HepG2 (cell line): ENCODE measurements at regions not wholly inside any gene's neighbourhood (a gene's known extent, or its start where the extent isn't known, plus 50 kb on each side); places are given as distances from the start of the nearest gene placed in this dataset.

Experiments used
- CCAR2 ChIP-seq: fragments of 200-400 bp; formaldehyde crosslinking; optimal IDR thresholded peaks from 2 replicates; pipeline ENCODE3; 2018; ENCODE audit warnings: low read depth, mild to moderate bottlenecking, low read length, moderate library complexity
- CTCF ChIP-seq: sonication (generic); formaldehyde crosslinking; IDR thresholded peaks from 2 replicates; pipeline ENCODE4 v1.5.0; 2020; ENCODE audit warnings: mild to moderate bottlenecking, missing genetic modification reagents, moderate library complexity
- EHMT2 ChIP-seq: fragments of 200-600 bp; sonication (generic); IDR thresholded peaks from 2 replicates; pipeline ENCODE4 v1.7.0; 2017; ENCODE audit warnings: antibody characterized with exemption, low read depth, low read length, borderline replicate concordance
- FOSL2 ChIP-seq: sonication (generic); formaldehyde crosslinking; IDR thresholded peaks from 2 replicates; pipeline ENCODE4 v1.4.0; 2020; ENCODE audit warnings: missing genetic modification reagents
- JUNB ChIP-seq: sonication (generic); formaldehyde crosslinking; IDR thresholded peaks from 2 replicates; pipeline ENCODE4 v1.8.0; 2022; ENCODE audit warnings: missing genetic modification reagents, mild to moderate bottlenecking, borderline replicate concordance
- RCOR2 ChIP-seq: IDR thresholded peaks from 2 replicates; pipeline ENCODE4 v1.6.1; 2016; ENCODE audit warnings: missing biosample characterization, missing genetic modification reagents
- RXRB ChIP-seq: IDR thresholded peaks from 2 replicates; pipeline ENCODE4 v1.6.1; 2016; ENCODE audit warnings: borderline replicate concordance, missing genetic modification reagents, missing compliant biosample characterization
- SIX1 ChIP-seq: sonication (generic); formaldehyde crosslinking; IDR thresholded peaks from 2 replicates; pipeline ENCODE4 v1.4.0; 2020; ENCODE audit warnings: missing genetic modification reagents, borderline replicate concordance
- TBX2 ChIP-seq: sonication (generic); formaldehyde crosslinking; IDR thresholded peaks from 2 replicates; pipeline ENCODE4 v1.5.0; 2020; ENCODE audit warnings: missing genetic modification reagents, mild to moderate bottlenecking, borderline replicate concordance
- ZFX ChIP-seq: sonication (generic); formaldehyde crosslinking; IDR thresholded peaks from 2 replicates; pipeline ENCODE4 v1.4.0; 2020; ENCODE audit warnings: mild to moderate bottlenecking, low read depth, missing genetic modification reagents, moderate library complexity
- ZNF136 ChIP-seq: sonication (generic); formaldehyde crosslinking; IDR thresholded peaks from 2 replicates; pipeline ENCODE4 v1.8.1; 2022; ENCODE audit warnings: low read depth, mild to moderate bottlenecking, moderate library complexity, missing genetic modification reagents
- ZNF263 ChIP-seq: sonication (generic); formaldehyde crosslinking; IDR thresholded peaks from 2 replicates; pipeline ENCODE4 v1.4.0; 2020; ENCODE audit warnings: missing genetic modification reagents
- ZNF703 ChIP-seq: sonication (generic); formaldehyde crosslinking; IDR thresholded peaks from 2 replicates; pipeline ENCODE4 v1.5.1; 2020; ENCODE audit warnings: missing genetic modification reagents, mild to moderate bottlenecking, moderate library complexity, borderline replicate concordance
- TF ChIP-seq, protein P1 (sequence below): IDR thresholded peaks from 2 replicates; pipeline ENCODE4 v1.6.1; 2018; ENCODE audit warnings: missing genetic modification reagents
- TF ChIP-seq, protein P2 (sequence below): sonication (generic); formaldehyde crosslinking; IDR thresholded peaks from 2 replicates; pipeline ENCODE4 v1.5.0; 2020; ENCODE audit warnings: missing genetic modification reagents
- TF ChIP-seq, protein P3 (sequence below): sonication (generic); formaldehyde crosslinking; IDR thresholded peaks from one replicate; pipeline ENCODE4 v1.5.1; 2020; ENCODE audit warnings: mild to moderate bottlenecking, missing genetic modification reagents; ENCODE audit errors: not compliant biosample characterization

GRCh38 chr1:23634840-23635651 lies 56.6 kb upstream of the RPL11 start (continued):
- TF ChIP-seq, protein P1, sequence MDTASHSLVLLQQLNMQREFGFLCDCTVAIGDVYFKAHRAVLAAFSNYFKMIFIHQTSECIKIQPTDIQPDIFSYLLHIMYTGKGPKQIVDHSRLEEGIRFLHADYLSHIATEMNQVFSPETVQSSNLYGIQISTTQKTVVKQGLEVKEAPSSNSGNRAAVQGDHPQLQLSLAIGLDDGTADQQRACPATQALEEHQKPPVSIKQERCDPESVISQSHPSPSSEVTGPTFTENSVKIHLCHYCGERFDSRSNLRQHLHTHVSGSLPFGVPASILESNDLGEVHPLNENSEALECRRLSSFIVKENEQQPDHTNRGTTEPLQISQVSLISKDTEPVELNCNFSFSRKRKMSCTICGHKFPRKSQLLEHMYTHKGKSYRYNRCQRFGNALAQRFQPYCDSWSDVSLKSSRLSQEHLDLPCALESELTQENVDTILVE (CRISPR knock-in tag) = no peak
- TF ChIP-seq, protein P2, sequence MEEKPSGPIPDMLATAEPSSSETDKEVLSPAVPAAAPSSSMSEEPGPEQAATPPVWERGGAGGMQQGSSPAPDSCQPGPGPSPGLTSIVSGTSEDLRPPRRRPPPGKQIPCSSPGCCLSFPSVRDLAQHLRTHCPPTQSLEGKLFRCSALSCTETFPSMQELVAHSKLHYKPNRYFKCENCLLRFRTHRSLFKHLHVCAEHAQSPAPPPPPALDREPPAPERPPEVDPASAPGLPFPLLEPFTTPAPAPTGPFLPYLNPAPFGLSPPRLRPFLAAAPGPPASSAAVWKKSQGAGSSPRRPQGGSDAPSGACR (CRISPR knock-in tag) = no peak
- peak; percentile 90 for TF ChIP-seq ZNF263 (CRISPR knock-in tag)
- no peak for TF ChIP-seq SIX1
- TF ChIP-seq ZNF136 = no peak
- TF ChIP-seq FOSL2 (CRISPR knock-in tag) = no peak
- TF ChIP-seq RCOR2 (CRISPR knock-in tag) = no peak
- TF ChIP-seq TBX2 (CRISPR knock-in tag) = no peak
- TF ChIP-seq ZFX (CRISPR knock-in tag) = peak; percentile 46; the same call in 1 of the 2 replicates
- TF ChIP-seq CTCF (CRISPR knock-in tag) = peak; percentile 80
- TF ChIP-seq, protein P3, sequence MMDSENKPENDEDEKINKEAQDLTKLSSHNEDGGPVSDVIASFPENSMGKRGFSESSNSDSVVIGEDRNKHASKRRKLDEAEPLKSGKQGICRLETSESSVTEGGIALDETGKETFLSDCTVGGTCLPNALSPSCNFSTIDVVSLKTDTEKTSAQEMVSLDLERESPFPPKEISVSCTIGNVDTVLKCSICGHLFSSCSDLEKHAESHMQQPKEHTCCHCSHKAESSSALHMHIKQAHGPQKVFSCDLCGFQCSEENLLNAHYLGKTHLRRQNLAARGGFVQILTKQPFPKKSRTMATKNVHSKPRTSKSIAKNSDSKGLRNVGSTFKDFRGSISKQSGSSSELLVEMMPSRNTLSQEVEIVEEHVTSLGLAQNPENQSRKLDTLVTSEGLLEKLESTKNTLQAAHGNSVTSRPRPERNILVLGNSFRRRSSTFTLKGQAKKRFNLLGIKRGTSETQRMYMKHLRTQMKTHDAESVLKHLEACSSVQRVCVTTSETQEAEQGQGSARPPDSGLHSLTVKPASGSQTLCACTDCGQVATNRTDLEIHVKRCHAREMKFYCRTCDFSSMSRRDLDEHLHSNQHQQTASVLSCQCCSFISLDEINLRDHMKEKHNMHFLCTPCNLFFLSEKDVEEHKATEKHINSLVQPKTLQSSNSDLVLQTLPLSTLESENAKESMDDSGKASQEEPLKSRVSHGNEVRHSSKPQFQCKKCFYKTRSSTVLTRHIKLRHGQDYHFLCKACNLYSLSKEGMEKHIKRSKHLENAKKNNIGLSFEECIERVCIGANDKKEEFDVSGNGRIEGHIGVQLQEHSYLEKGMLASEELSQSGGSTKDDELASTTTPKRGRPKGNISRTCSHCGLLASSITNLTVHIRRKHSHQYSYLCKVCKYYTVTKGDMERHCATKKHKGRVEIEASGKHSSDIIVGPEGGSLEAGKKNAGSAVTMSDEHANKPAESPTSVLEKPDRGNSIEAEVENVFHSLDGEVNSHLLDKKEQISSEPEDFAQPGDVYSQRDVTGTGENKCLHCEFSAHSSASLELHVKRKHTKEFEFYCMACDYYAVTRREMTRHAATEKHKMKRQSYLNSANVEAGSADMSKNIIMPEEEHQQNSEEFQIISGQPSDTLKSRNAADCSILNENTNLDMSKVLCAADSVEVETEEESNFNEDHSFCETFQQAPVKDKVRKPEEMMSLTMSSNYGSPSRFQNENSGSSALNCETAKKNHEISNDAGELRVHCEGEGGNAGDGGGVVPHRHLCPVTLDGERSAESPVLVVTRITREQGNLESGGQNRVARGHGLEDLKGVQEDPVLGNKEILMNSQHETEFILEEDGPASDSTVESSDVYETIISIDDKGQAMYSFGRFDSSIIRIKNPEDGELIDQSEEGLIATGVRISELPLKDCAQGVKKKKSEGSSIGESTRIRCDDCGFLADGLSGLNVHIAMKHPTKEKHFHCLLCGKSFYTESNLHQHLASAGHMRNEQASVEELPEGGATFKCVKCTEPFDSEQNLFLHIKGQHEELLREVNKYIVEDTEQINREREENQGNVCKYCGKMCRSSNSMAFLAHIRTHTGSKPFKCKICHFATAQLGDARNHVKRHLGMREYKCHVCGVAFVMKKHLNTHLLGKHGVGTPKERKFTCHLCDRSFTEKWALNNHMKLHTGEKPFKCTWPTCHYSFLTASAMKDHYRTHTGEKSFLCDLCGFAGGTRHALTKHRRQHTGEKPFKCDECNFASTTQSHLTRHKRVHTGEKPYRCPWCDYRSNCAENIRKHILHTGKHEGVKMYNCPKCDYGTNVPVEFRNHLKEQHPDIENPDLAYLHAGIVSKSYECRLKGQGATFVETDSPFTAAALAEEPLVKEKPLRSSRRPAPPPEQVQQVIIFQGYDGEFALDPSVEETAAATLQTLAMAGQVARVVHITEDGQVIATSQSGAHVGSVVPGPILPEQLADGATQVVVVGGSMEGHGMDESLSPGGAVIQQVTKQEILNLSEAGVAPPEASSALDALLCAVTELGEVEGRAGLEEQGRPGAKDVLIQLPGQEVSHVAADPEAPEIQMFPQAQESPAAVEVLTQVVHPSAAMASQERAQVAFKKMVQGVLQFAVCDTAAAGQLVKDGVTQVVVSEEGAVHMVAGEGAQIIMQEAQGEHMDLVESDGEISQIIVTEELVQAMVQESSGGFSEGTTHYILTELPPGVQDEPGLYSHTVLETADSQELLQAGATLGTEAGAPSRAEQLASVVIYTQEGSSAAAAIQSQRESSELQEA (CRISPR knock-in tag) = no peak
- TF ChIP-seq EHMT2 = no peak
- TF ChIP-seq CCAR2 = no peak
- no peak for TF ChIP-seq JUNB (CRISPR knock-in tag)
- TF ChIP-seq RXRB (CRISPR knock-in tag) = no peak
- no peak for TF ChIP-seq ZNF703 (CRISPR knock-in tag)
